ENCODE measurements at regions not wholly inside any gene's neighbourhood (a gene's known extent, or its start where the extent isn't known, plus 50 kb on each side); places are given as distances from the start of the nearest gene placed in this dataset.

DNA sequence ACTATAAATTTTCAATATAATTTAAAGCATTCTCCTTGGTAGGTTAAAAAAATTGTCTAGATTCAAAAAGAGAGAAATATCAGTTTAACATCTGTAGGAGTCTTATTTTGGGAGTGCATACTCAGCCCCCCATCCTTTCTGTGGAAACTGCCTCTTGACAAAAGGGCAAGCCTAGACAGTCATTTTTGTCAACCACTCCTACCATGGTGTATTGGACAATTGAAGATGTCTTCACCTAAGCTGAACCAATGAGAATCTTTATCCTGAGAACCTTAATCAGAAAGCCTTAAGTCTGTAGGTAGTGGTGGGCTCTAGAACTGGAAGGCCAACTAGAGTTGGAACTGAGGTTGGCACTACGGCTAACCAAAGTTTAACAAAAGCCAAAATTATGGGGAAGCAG, 65.7 kb upstream of the MED13 start:
- no peak for DNase-seq (ENCODE audit: low read depth in 2 of 2)
- Histone ChIP-seq H3K79me2 (ENCODE audit: control insufficient read depth, insufficient read depth, low read length) (no peaks in the 10 kb centered on the region), H3K4me2 (ENCODE audit: extremely low read depth, insufficient read depth, low read length) (no peak overlapping the region), H3K9ac (ENCODE audit: insufficient read depth, low read length) (no peak overlapping the region), H3K27me3 (ENCODE audit: control insufficient read depth, insufficient read depth, low read length) (no peaks in the 10 kb centered on the region), H2AFZ (ENCODE audit: low read length) (no peak overlapping the region), H3K4me1 (ENCODE audit: control insufficient read depth, extremely low read depth, insufficient read depth, low read length) (no peaks in the 10 kb centered on the region), H3K4me3 (replicated peaks in 1 of 4; ENCODE audit: control extremely low read depth in 1 of 4, insufficient read depth in 1 of 4, low read depth in 3 of 4, low read length in 4 of 4) (no peak overlapping the region), H3K36me3 (ENCODE audit: control insufficient read depth, insufficient read depth, low read length) (no peaks in the 10 kb centered on the region), H3K9me3 (ENCODE audit: control insufficient read depth, insufficient read depth, low read depth, low read length) (no peaks in the 10 kb centered on the region), H3K27ac (ENCODE audit: insufficient read depth, low read length) (no peak overlapping the region), H4K20me1 (ENCODE audit: control insufficient read depth, extremely low read depth, insufficient read depth, low read length) (no peaks in the 10 kb centered on the region)
- no peak for TF ChIP-seq EZH2 (IDR thresholded peaks at IDR 0.05; ENCODE audit: low read length, missing control alignments)
- TF ChIP-seq, protein P1, sequence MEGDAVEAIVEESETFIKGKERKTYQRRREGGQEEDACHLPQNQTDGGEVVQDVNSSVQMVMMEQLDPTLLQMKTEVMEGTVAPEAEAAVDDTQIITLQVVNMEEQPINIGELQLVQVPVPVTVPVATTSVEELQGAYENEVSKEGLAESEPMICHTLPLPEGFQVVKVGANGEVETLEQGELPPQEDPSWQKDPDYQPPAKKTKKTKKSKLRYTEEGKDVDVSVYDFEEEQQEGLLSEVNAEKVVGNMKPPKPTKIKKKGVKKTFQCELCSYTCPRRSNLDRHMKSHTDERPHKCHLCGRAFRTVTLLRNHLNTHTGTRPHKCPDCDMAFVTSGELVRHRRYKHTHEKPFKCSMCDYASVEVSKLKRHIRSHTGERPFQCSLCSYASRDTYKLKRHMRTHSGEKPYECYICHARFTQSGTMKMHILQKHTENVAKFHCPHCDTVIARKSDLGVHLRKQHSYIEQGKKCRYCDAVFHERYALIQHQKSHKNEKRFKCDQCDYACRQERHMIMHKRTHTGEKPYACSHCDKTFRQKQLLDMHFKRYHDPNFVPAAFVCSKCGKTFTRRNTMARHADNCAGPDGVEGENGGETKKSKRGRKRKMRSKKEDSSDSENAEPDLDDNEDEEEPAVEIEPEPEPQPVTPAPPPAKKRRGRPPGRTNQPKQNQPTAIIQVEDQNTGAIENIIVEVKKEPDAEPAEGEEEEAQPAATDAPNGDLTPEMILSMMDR (conservative IDR thresholded peaks at IDR 0.05 in 1 of 2, IDR thresholded peaks at IDR 0.05 in 1 of 2; ENCODE audit: low read depth in 1 of 2, low read length in 2 of 2), result no peak

DNA sequence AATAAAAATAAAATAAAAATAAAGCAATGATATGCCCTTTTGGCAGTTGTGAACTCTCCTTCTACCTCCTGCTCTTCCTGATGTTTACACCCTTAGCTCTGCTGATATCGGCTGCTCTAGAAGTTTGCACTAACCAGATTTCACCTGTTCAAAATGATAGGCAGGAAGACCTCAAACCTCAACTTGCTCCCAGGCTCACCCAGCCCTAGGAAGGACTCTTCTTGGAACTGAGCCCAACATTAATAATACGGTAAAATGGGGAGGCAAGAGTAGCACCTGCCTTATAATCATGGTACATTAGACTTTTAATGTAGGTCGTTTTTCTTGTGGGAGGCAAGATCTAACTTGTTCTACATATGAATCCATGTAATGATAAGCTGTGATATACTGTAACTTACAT, 61.2 kb upstream of the MED13 start:
- H3K27ac ChIP-seq (ENCODE audit: insufficient read depth, low read length), result no peak overlapping the region
- no peak for DNase-seq (ENCODE audit: low read depth in 2 of 2)
- no peaks in the 10 kb centered on the region for H3K4me1 ChIP-seq (ENCODE audit: control insufficient read depth, extremely low read depth, insufficient read depth, low read length)
- H3K4me3 ChIP-seq (replicated peaks in 1 of 4; ENCODE audit: control extremely low read depth in 1 of 4, insufficient read depth in 1 of 4, low read depth in 3 of 4, low read length in 4 of 4), result no peak overlapping the region
- H3K79me2 ChIP-seq (ENCODE audit: control insufficient read depth, insufficient read depth, low read length), result no peaks in the 10 kb centered on the region
- H3K4me2 ChIP-seq (ENCODE audit: extremely low read depth, insufficient read depth, low read length), result no peak overlapping the region
- no peak overlapping the region for H2AFZ ChIP-seq (ENCODE audit: low read length)
- no peaks in the 10 kb centered on the region for H3K36me3 ChIP-seq (ENCODE audit: control insufficient read depth, insufficient read depth, low read length)
- no peaks in the 10 kb centered on the region for H3K27me3 ChIP-seq (ENCODE audit: control insufficient read depth, insufficient read depth, low read length)
- no peaks in the 10 kb centered on the region for H4K20me1 ChIP-seq (ENCODE audit: control insufficient read depth, extremely low read depth, insufficient read depth, low read length)
- no peak overlapping the region for H3K9ac ChIP-seq (ENCODE audit: insufficient read depth, low read length)
- no peak for TF ChIP-seq EZH2 (IDR thresholded peaks at IDR 0.05; ENCODE audit: low read length, missing control alignments)
- TF ChIP-seq, protein P1 (conservative IDR thresholded peaks at IDR 0.05 in 1 of 2, IDR thresholded peaks at IDR 0.05 in 1 of 2; ENCODE audit: low read depth in 1 of 2, low read length in 2 of 2), result no peak
- no peaks in the 10 kb centered on the region for H3K9me3 ChIP-seq (ENCODE audit: control insufficient read depth, insufficient read depth, low read depth, low read length)

DNA sequence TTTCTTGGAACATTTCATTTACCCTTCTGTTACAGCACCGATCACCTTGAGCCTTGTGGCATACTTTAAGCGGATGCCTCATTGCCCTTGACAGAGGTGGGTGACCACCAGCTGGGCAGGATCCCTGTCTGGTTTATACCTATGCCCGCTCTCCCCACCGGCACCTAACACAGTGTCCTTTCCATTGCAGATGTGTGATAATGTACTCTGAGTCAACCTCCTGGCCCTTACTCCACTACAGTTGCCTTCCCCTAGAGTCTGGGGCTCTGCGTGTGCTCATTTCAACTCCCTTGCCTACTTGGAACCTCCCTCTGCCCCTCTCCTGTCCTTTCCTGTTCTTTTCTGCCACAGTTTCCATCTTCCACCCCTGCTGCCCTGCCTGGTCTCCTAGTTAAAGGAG, 60.2 kb upstream of the MED13 start:
- Histone ChIP-seq H3K4me2 (ENCODE audit: extremely low read depth, insufficient read depth, low read length) (no peak overlapping the region), H4K20me1 (ENCODE audit: control insufficient read depth, extremely low read depth, insufficient read depth, low read length) (no peaks in the 10 kb centered on the region), H2AFZ (ENCODE audit: low read length) (no peak overlapping the region), H3K9ac (ENCODE audit: insufficient read depth, low read length) (no peak overlapping the region), H3K27me3 (ENCODE audit: control insufficient read depth, insufficient read depth, low read length) (no peaks in the 10 kb centered on the region), H3K4me1 (ENCODE audit: control insufficient read depth, extremely low read depth, insufficient read depth, low read length) (no peaks in the 10 kb centered on the region), H3K36me3 (ENCODE audit: control insufficient read depth, insufficient read depth, low read length) (no peaks in the 10 kb centered on the region), H3K79me2 (ENCODE audit: control insufficient read depth, insufficient read depth, low read length) (no peaks in the 10 kb centered on the region), H3K27ac (ENCODE audit: insufficient read depth, low read length) (no peak overlapping the region), H3K4me3 (replicated peaks in 1 of 4; ENCODE audit: control extremely low read depth in 1 of 4, insufficient read depth in 1 of 4, low read depth in 3 of 4, low read length in 4 of 4) (no peak overlapping the region), H3K9me3 (ENCODE audit: control insufficient read depth, insufficient read depth, low read depth, low read length) (no peaks in the 10 kb centered on the region)
- no peak for TF ChIP-seq EZH2 (IDR thresholded peaks at IDR 0.05; ENCODE audit: low read length, missing control alignments)
- TF ChIP-seq, protein P1 (conservative IDR thresholded peaks at IDR 0.05 in 1 of 2, IDR thresholded peaks at IDR 0.05 in 1 of 2; ENCODE audit: low read depth in 1 of 2, low read length in 2 of 2), result no peak
- no peak for DNase-seq (ENCODE audit: low read depth in 2 of 2)
